SU-DHL-6 (cell line): ENCODE measurements at regions not wholly inside any gene's neighbourhood (a gene's known extent, or its start where the extent isn't known, plus 50 kb on each side); places are given as distances from the start of the nearest gene placed in this dataset.
"Not testable (repeated sequence)": the region's sequence is repeated elsewhere in the genome, so short reads cannot be mapped to it uniquely, and the experiment has no call there.

ENCODE experiments used
- H2AFZ ChIP-seq: fragments of 200-600 bp; sonication (generic); 2 replicates; pipeline ENCODE4 v1.6.1; 2014; ENCODE audit warnings: low read depth, mild to moderate bottlenecking, moderate library complexity, mixed read lengths, antibody characterized with exemption, low read length; ENCODE audit not compliant: severe bottlenecking
- H3F3A ChIP-seq: fragments of 200-600 bp; shearing (Covaris generic); 2 replicates; pipeline ENCODE4 v1.6.0; 2016; ENCODE audit warnings: antibody characterized with exemption, mild to moderate bottlenecking; ENCODE audit not compliant: insufficient read depth
- H3K27ac ChIP-seq: fragments of 200-600 bp; sonication (generic); 2 replicates; pipeline ENCODE4 v1.5.1; 2016; ENCODE audit warnings: low read depth, mild to moderate bottlenecking, low read length, moderate library complexity, mixed read lengths
- H3K27me3 ChIP-seq: fragments of 200-600 bp; sonication (generic), shearing (Covaris generic); 2 replicates; pipeline ENCODE4 v1.6.0; 2014; ENCODE audit warnings: mild to moderate bottlenecking, low read length
- H3K36me3 ChIP-seq: fragments of 200-600 bp; sonication (generic); 2 replicates; pipeline ENCODE4 v1.6.1; 2014; ENCODE audit warnings: mild to moderate bottlenecking, low read length, mixed read lengths
- H3K4me2 ChIP-seq: fragments of 300-600, 200-600 bp; shearing (Covaris generic), sonication (generic); 2 replicates; pipeline ENCODE4 v1.6.0; 2014; ENCODE audit warnings: low read length, low read depth, mild to moderate bottlenecking; ENCODE audit not compliant: poor library complexity, severe bottlenecking
- H3K4me3 ChIP-seq: fragments of 200-600 bp; sonication (generic); 2 replicates; pipeline ENCODE4 v1.5.1; 2014; ENCODE audit warnings: antibody characterized with exemption, low read length, mild to moderate bottlenecking, mixed read lengths; ENCODE audit not compliant: insufficient read depth, poor library complexity, severe bottlenecking
- H3K79me2 ChIP-seq: fragments of 200-600 bp; sonication (generic); 2 replicates; pipeline ENCODE4 v1.6.1; 2014; ENCODE audit warnings: mild to moderate bottlenecking, low read length, moderate library complexity; ENCODE audit not compliant: insufficient read depth
- H3K9ac ChIP-seq: fragments of 200-600 bp; sonication (generic); 2 replicates; pipeline ENCODE4 v1.7.0; 2014; ENCODE audit warnings: mild to moderate bottlenecking, low read length
- H3K9me2 ChIP-seq: fragments of 200-600 bp; sonication (generic); replicated peaks from 2 replicates; pipeline ENCODE4 v1.6.1; 2014; ENCODE audit warnings: low read length; ENCODE audit not compliant: insufficient read depth
- H3K9me3 ChIP-seq: fragments of 200-600 bp; sonication (generic); 2 replicates; pipeline ENCODE4 v1.6.1; 2014; ENCODE audit warnings: low read length, mixed read lengths; ENCODE audit not compliant: insufficient read depth
- H4K20me1 ChIP-seq: fragments of 200-600 bp; sonication (generic); 2 replicates; pipeline ENCODE4 v1.6.1; 2014; ENCODE audit warnings: low read depth, mild to moderate bottlenecking, antibody characterized with exemption, low read length, moderate library complexity, mixed read lengths
- EZH2phosphoT487 ChIP-seq: fragments of 200-600 bp; sonication (generic), shearing (Covaris generic); conservative IDR thresholded peaks from 2 replicates; pipeline ENCODE4 v1.6.1; 2018; ENCODE audit warnings: mild to moderate bottlenecking, antibody characterized with exemption, low read length, moderate library complexity, mixed read lengths
- TF ChIP-seq, protein P1 (sequence below): fragments of 200-600 bp; sonication (generic); IDR thresholded peaks from one replicate; pipeline ENCODE4 v1.5.1; 2017; ENCODE audit warnings: antibody characterized with exemption, mild to moderate bottlenecking, low read length, moderate library complexity; ENCODE audit not compliant: insufficient read depth, poor library complexity, severe bottlenecking

DNA sequence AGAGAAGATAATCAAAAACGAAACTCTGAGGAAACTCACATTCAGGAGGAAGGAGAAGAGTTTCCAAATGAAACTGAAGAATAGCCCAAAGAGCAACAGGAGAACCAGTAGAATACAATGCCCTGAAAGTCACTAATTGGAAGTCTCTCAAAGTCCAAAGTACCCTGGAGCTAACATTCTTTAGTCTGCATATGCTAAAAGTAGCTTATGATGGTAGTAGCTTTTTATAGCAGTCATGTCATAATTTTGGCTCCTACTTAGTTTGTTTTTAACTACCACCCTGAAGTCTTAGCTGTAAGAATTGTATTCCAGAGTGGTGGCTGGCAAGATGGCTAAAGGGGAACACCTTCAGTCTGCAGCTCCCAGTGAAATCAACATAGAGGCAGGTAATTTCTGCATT is 100.3 kb upstream of the FGF16 start:
- H3K27me3 ChIP-seq = no peaks in the 10 kb centered on the region
- TF ChIP-seq, protein P1, sequence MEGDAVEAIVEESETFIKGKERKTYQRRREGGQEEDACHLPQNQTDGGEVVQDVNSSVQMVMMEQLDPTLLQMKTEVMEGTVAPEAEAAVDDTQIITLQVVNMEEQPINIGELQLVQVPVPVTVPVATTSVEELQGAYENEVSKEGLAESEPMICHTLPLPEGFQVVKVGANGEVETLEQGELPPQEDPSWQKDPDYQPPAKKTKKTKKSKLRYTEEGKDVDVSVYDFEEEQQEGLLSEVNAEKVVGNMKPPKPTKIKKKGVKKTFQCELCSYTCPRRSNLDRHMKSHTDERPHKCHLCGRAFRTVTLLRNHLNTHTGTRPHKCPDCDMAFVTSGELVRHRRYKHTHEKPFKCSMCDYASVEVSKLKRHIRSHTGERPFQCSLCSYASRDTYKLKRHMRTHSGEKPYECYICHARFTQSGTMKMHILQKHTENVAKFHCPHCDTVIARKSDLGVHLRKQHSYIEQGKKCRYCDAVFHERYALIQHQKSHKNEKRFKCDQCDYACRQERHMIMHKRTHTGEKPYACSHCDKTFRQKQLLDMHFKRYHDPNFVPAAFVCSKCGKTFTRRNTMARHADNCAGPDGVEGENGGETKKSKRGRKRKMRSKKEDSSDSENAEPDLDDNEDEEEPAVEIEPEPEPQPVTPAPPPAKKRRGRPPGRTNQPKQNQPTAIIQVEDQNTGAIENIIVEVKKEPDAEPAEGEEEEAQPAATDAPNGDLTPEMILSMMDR = no peak
- no peak for TF ChIP-seq EZH2phosphoT487
- H4K20me1 ChIP-seq = no peaks in the 10 kb centered on the region
- H3K4me3 ChIP-seq = no peak overlapping the region
- no peaks in the 10 kb centered on the region for H3K36me3 ChIP-seq
- H3K9me3 ChIP-seq = no peaks in the 10 kb centered on the region
- no peak overlapping the region for H3K9ac ChIP-seq
- no peak overlapping the region for H3K4me2 ChIP-seq
- no peak overlapping the region for H3K27ac ChIP-seq
- H2AFZ ChIP-seq = no peak overlapping the region
- no peaks in the 10 kb centered on the region for H3F3A ChIP-seq
- H3K79me2 ChIP-seq = no peaks in the 10 kb centered on the region
- H3K9me2 ChIP-seq = no peaks in the 10 kb centered on the region

DNA sequence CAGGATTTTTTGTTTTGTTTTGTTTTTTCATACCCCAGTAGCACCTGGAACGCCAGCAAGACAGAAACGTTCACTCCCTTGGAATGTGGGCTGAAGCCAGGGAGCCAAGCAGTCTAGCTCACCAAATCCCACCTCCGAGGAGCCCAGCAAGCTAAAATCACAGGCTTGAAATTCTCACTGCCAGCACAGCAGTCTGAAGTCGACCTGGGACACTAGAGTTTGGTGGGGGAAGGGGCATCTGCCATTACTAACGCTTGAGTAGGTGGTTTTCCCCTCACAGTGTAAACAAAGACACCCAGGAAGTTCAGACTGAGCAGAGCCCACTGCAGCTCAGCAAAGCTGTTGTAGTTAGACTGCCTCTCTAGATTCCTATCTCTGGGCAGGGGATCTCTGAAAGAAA is 99.6 kb upstream of the FGF16 start:
- no peak for TF ChIP-seq EZH2phosphoT487
- TF ChIP-seq, protein P1 = no peak
- no peaks in the 10 kb centered on the region for H3K27me3 ChIP-seq
- no peaks in the 10 kb centered on the region for H3K79me2 ChIP-seq
- H3K36me3 ChIP-seq = no peaks in the 10 kb centered on the region
- no peaks in the 10 kb centered on the region for H3F3A ChIP-seq
- no peaks in the 10 kb centered on the region for H3K9me2 ChIP-seq
- no peak overlapping the region for H2AFZ ChIP-seq
- no peak overlapping the region for H3K27ac ChIP-seq
- H4K20me1 ChIP-seq = no peaks in the 10 kb centered on the region
- no peak overlapping the region for H3K9ac ChIP-seq
- H3K4me2 ChIP-seq = no peak overlapping the region
- H3K4me3 ChIP-seq = no peak overlapping the region
- no peaks in the 10 kb centered on the region for H3K9me3 ChIP-seq

DNA sequence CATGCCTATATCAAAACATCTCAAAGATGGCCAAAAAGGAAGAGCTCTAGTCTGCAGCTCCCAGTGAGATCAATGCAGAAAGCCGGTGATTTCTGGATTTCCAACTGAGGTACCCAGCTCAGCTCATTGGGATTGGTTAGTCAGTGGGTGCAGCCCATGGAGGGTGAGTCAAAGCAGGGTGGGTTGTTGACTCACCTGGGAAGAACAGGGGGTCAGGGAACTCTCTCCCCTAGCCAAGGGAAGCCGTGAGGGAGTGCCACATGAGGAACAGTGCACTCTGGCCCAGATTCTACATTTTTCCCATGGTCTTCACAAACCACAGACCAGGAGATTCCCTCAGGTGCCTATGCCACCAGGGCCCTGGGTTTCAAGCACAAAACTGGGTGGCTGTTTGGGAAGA is 57.3 kb upstream of the FGF16 start:
- H4K20me1 ChIP-seq = no peaks in the 10 kb centered on the region

DNA sequence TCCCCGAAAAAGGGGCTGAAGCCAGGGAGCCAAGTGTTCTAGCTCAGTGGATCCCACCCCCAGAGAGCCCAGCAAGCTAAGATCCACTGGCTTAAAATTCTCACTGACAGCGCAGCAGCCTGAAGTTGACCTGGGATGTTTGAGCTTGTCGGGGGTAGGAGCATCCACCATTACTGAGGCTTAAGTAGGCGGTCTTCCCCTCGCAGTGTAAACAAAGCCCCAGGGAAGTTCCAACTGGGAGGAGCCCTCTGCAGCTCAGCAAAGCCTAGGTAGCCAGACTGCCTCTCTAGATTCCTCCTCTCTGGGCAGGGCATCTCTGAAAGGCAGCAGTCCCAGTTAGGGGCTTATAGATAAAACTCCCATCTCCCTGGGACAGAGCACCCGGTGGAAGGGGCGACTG is 56.8 kb upstream of the FGF16 start:
- not testable (repeated sequence) for H2AFZ ChIP-seq, H3K9ac ChIP-seq, H3K27ac ChIP-seq

More for the DNA sequence above, 57.3 kb upstream of the FGF16 start:
- H3K79me2 ChIP-seq = no peaks in the 10 kb centered on the region
- no peak overlapping the region for H3K4me2 ChIP-seq
- H3K9me3 ChIP-seq = no peaks in the 10 kb centered on the region
- no peaks in the 10 kb centered on the region for H3F3A ChIP-seq
- TF ChIP-seq, protein P1 = no peak
- TF ChIP-seq EZH2phosphoT487 = no peak
- H2AFZ ChIP-seq = no peak overlapping the region
- no peak overlapping the region for H3K27ac ChIP-seq
- H3K9ac ChIP-seq = no peak overlapping the region
- H3K36me3 ChIP-seq = no peaks in the 10 kb centered on the region
- H3K9me2 ChIP-seq = no peaks in the 10 kb centered on the region
- no peak overlapping the region for H3K4me3 ChIP-seq
- no peaks in the 10 kb centered on the region for H3K27me3 ChIP-seq

More for the DNA sequence above, 56.8 kb upstream of the FGF16 start:
- H3K36me3 ChIP-seq, H3K9me2 ChIP-seq, H3K4me3 ChIP-seq, H3K27me3 ChIP-seq, H3K4me2 ChIP-seq, H4K20me1 ChIP-seq, H3K79me2 ChIP-seq, H3K9me3 ChIP-seq, H3F3A ChIP-seq: not testable (repeated sequence)
